OCI-LY7 (cell line): ENCODE measurements at regions not wholly inside any gene's neighbourhood (a gene's known extent, or its start where the extent isn't known, plus 50 kb on each side); places are given as distances from the start of the nearest gene placed in this dataset.

Experiments
- EZH2phosphoT487 ChIP-seq: fragments of 200-600 bp; sonication (generic); IDR thresholded peaks from 2 replicates; pipeline ENCODE4 v1.6.1; 2018; ENCODE audit warnings: low read depth, borderline replicate concordance, mild to moderate bottlenecking, mixed run types, antibody characterized with exemption, low read length, moderate library complexity, mixed read lengths
- TF ChIP-seq, protein P1 (sequence below): fragments of 200-600 bp; sonication (generic); conservative IDR thresholded peaks from 2 replicates; pipeline ENCODE4 v1.5.1; 2014; ENCODE audit warnings: mild to moderate bottlenecking, antibody characterized with exemption, low read length, moderate library complexity, mixed read lengths

DNA sequence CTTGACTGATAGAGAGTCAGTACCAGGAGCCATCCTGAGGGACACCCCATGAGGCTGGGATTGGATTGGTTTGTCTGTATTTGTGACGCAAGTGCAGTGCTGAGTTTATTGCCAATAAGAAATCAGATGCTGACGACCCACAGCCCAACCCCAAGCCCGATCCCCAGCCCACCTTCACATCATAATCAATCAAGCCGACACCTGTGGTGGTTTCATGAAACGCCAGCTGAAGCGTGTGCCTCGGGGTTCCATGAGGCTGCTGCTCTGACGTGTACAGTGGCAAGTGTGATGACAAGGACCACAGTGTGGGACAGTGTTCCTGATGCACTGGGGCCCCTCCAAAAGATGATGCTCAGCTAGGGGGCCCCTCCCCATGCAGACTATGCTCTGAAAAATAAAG is 62.1 kb upstream of the C14orf180 start:
- TF ChIP-seq, protein P1, sequence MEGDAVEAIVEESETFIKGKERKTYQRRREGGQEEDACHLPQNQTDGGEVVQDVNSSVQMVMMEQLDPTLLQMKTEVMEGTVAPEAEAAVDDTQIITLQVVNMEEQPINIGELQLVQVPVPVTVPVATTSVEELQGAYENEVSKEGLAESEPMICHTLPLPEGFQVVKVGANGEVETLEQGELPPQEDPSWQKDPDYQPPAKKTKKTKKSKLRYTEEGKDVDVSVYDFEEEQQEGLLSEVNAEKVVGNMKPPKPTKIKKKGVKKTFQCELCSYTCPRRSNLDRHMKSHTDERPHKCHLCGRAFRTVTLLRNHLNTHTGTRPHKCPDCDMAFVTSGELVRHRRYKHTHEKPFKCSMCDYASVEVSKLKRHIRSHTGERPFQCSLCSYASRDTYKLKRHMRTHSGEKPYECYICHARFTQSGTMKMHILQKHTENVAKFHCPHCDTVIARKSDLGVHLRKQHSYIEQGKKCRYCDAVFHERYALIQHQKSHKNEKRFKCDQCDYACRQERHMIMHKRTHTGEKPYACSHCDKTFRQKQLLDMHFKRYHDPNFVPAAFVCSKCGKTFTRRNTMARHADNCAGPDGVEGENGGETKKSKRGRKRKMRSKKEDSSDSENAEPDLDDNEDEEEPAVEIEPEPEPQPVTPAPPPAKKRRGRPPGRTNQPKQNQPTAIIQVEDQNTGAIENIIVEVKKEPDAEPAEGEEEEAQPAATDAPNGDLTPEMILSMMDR = no peak
- TF ChIP-seq EZH2phosphoT487 = no peak
